PC-9 (cell line): ENCODE measurements at regions not wholly inside any gene's neighbourhood (a gene's known extent, or its start where the extent isn't known, plus 50 kb on each side); places are given as distances from the start of the nearest gene placed in this dataset.

Experiments
- CTCF ChIP-seq: fragments of 200-600 bp; sonication (generic); conservative IDR thresholded peaks from 2 replicates; pipeline ENCODE4 v1.6.1; 2017; ENCODE audit warnings: mixed run types, antibody characterized with exemption, mild to moderate bottlenecking, moderate library complexity
- EZH2 ChIP-seq: fragments of 200-600 bp; sonication (generic); IDR thresholded peaks from 2 replicates; pipeline ENCODE4 v1.8.0; 2017; ENCODE audit warnings: antibody characterized with exemption, low read depth

- no peak for TF ChIP-seq CTCF
- TF ChIP-seq EZH2 = no peak
Observed at GRCh38 chrX:17285983-17286382, 89.0 kb upstream of the NHS start.
